ENCODE measurements at regions not wholly inside any gene's neighbourhood (a gene's known extent, or its start where the extent isn't known, plus 50 kb on each side); places are given as distances from the start of the nearest gene placed in this dataset.

DNA sequence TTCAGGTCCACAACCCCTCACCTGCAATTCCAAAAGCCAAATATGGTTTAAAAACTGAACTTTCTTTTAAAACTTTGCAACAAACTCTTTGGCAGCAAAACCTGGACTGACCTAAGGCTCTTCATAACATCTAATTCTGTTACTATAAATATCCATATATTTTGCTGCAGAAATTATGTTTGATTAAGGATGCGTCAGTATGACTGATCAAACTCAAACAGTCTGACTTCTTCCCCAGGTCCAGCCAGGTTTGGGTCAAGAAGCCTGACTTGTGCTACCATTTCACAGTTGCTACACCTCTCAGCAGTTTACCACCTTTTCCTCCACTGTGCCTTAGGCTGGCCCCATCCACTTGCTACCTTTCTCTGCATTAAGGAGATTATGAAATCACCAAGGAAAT, 127.0 kb upstream of the DUSP22 start:
- TF ChIP-seq, protein P1, sequence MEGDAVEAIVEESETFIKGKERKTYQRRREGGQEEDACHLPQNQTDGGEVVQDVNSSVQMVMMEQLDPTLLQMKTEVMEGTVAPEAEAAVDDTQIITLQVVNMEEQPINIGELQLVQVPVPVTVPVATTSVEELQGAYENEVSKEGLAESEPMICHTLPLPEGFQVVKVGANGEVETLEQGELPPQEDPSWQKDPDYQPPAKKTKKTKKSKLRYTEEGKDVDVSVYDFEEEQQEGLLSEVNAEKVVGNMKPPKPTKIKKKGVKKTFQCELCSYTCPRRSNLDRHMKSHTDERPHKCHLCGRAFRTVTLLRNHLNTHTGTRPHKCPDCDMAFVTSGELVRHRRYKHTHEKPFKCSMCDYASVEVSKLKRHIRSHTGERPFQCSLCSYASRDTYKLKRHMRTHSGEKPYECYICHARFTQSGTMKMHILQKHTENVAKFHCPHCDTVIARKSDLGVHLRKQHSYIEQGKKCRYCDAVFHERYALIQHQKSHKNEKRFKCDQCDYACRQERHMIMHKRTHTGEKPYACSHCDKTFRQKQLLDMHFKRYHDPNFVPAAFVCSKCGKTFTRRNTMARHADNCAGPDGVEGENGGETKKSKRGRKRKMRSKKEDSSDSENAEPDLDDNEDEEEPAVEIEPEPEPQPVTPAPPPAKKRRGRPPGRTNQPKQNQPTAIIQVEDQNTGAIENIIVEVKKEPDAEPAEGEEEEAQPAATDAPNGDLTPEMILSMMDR (IDR thresholded peaks at IDR 0.05; ENCODE audit: low read depth, low read length) = no peak
- TF ChIP-seq POLR2A (IDR thresholded peaks at IDR 0.05; ENCODE audit: extremely low read depth, insufficient read length) (no peak), MYC (IDR thresholded peaks at IDR 0.05; ENCODE audit: low read depth, low read length) (no peak)
- TF ChIP-seq, protein P2, sequence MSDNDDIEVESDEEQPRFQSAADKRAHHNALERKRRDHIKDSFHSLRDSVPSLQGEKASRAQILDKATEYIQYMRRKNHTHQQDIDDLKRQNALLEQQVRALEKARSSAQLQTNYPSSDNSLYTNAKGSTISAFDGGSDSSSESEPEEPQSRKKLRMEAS (IDR thresholded peaks at IDR 0.05; ENCODE audit: low read depth, low read length) = no peak
